Lung (tissue), 11 donors: ENCODE measurements at regions not wholly inside any gene's neighbourhood (a gene's known extent, or its start where the extent isn't known, plus 50 kb on each side); places are given as distances from the start of the nearest gene placed in this dataset.

Source experiments
- ATAC-seq: fragments of 200-7000 bp; cut with Tn5 transposase; one replicate; pipeline ENCODE4 v1.9.1; 2020; ENCODE audit warnings: moderate number of reproducible peaks; ENCODE audit not compliant: insufficient read depth, low FRiP score
- DNase-seq, 3 donors: peaks; one replicate each; pipeline ENCODE4 v3.0.0-alpha.2; 2013 to 2017
- H3K27ac ChIP-seq, 2 donors: one replicate each; pipeline ENCODE4 v1.5.1; 2013; ENCODE audit warnings: mild to moderate bottlenecking in 2 of 2, moderate library complexity in 2 of 2, control low read depth in 1 of 2, inconsistent platforms in 1 of 2, low read depth in 1 of 2, low read length in 1 of 2
- H3K27me3 ChIP-seq, 3 donors: one replicate each; pipeline ENCODE4 v1.5.1; 2013; ENCODE audit warnings: low read length in 2 of 3; ENCODE audit not compliant: control insufficient read depth in 3 of 3, insufficient read depth in 3 of 3
- H3K36me3 ChIP-seq, 4 donors: one replicate each; pipeline ENCODE4 v1.5.1; 2013; ENCODE audit warnings: low read length in 4 of 4, mild to moderate bottlenecking in 1 of 4, moderate library complexity in 1 of 4; ENCODE audit not compliant: control insufficient read depth in 4 of 4, insufficient read depth in 4 of 4
- H3K4me1 ChIP-seq, 5 donors: one replicate each; pipeline ENCODE4 v1.5.1; 2013; ENCODE audit warnings: low read length in 5 of 5, mild to moderate bottlenecking in 2 of 5, moderate library complexity in 1 of 5; ENCODE audit not compliant: control insufficient read depth in 5 of 5, insufficient read depth in 5 of 5
- H3K4me3 ChIP-seq: one replicate; pipeline ENCODE4 v1.5.1; 2013; ENCODE audit warnings: mild to moderate bottlenecking, control low read depth, moderate library complexity
- H3K9ac ChIP-seq, 2 donors: one replicate each; pipeline ENCODE4 v1.5.1; 2013; ENCODE audit warnings: low read length in 2 of 2, control low read depth in 1 of 2; ENCODE audit not compliant: insufficient read depth in 1 of 2
- H3K9me3 ChIP-seq, 4 donors: one replicate each; pipeline ENCODE4 v1.5.1; 2013; ENCODE audit warnings: low read length in 3 of 4, mild to moderate bottlenecking in 1 of 4, moderate library complexity in 1 of 4; ENCODE audit not compliant: control insufficient read depth in 4 of 4, insufficient read depth in 3 of 4
- WGBS, 2 donors: extraction: QIAGEN DNeasy Blood & Tissue Kit; methylation state at CpG; one replicate each; pipeline ENCODE4 v1.1.7; 2013; 5-methylcytosine and 5-hydroxymethylcytosine counted together
- TF ChIP-seq, protein P1 (sequence below): IDR thresholded peaks from 2 replicates; pipeline ENCODE4 v1.5.1; 2012; ENCODE audit warnings: mild to moderate bottlenecking; ENCODE audit errors: control extremely low read depth, extremely low read depth
- donor health status: control.
- donor health status: control.
- donor health status: Bipolar disorder and iron deficiency.
- donor health status: healthy.
- donor health status: DM: yes; HTN: yes; CAD: no.

DNA sequence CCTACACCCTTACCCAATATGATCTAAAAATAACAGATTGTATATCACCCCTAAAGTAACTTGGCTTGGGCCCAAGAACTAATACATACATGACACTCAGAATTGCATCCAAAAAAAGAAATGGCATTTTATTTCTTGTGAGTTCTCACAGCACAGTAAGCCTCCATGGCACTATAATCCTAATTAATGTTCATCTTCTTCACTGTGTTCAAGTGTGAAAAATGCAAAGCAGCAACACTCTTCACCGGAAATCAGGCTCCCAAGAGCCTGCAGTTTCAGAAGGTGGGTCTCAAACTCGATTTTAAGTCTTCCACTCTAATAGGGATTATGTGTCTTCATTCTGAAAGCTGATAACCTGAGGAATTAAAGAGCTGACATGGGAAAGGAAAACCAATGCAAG, 142.8 kb upstream of the TSC22D2 start:
- peaks cover 0 to 42% (median 5%) of the 10 kb centered on the region in 5 donors for H3K4me1 ChIP-seq
- no peaks in the 10 kb centered on the region for H3K36me3 ChIP-seq
- no peak overlapping the region for H3K4me3 ChIP-seq
- peak overlapping the region in 1 of 2 donors; percentile 8 for H3K9ac ChIP-seq
- TF ChIP-seq, protein P1, sequence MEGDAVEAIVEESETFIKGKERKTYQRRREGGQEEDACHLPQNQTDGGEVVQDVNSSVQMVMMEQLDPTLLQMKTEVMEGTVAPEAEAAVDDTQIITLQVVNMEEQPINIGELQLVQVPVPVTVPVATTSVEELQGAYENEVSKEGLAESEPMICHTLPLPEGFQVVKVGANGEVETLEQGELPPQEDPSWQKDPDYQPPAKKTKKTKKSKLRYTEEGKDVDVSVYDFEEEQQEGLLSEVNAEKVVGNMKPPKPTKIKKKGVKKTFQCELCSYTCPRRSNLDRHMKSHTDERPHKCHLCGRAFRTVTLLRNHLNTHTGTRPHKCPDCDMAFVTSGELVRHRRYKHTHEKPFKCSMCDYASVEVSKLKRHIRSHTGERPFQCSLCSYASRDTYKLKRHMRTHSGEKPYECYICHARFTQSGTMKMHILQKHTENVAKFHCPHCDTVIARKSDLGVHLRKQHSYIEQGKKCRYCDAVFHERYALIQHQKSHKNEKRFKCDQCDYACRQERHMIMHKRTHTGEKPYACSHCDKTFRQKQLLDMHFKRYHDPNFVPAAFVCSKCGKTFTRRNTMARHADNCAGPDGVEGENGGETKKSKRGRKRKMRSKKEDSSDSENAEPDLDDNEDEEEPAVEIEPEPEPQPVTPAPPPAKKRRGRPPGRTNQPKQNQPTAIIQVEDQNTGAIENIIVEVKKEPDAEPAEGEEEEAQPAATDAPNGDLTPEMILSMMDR = no peak
- H3K9me3 ChIP-seq = no peaks in the 10 kb centered on the region
- no peak overlapping the region for H3K27ac ChIP-seq
- 63 to 80% methylated on average over 2 of the region's 2 CpGs for WGBS, 2 donors
- ATAC-seq = no peak
- H3K27me3 ChIP-seq = no peaks in the 10 kb centered on the region
- no peak for DNase-seq

DNA sequence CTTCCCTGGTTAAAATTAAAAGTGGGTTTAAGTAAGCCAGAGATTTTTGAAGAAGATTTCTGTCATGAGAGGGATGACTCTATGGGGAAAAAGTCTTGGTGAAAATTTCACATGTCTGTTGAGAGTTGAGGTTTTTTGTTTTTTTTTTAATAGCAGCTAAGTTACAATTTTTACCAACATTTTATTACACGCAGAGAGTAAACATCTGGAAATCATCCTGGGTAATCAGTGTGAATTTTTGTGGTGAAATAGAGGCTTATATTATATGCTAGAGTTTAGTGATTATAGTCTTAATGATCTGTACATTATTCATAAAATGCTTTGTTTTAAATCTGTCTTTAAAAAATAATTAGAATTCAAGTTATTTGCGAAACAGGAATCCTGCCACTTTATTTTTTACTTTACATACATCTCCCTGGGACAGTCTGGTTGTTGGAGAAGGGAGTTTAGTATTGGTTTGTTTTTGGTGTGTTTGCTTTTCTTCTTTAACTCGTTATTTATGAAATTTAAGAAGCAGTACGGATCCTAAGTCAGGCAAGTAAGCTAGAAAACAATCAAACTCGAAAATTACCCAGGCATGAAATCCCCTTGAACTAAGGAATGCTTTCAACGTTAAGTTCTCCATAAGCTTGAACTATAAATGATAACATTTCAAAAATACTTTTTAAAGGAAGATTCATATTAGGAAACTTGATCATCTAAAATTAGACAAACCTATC, 143.4 kb upstream of the TSC22D2 start:
- Histone ChIP-seq H3K4me3 (no peak overlapping the region), H3K4me1 (peaks cover 0 to 43% (median 5%) of the 10 kb centered on the region in 5 donors), H3K9ac (peak overlapping the region in 1 of 2 donors; percentile 8), H3K9me3 (no peaks in the 10 kb centered on the region), H3K27me3 (no peaks in the 10 kb centered on the region), H3K36me3 (no peaks in the 10 kb centered on the region), H3K27ac (no peak overlapping the region)
- 73 to 82% methylated on average over 6 of the region's 6 CpGs for WGBS, 2 donors
- peak in 2 of 3 donors; percentile 59 to 71 for DNase-seq
- no peak for ATAC-seq
- TF ChIP-seq, protein P1 = no peak

DNA sequence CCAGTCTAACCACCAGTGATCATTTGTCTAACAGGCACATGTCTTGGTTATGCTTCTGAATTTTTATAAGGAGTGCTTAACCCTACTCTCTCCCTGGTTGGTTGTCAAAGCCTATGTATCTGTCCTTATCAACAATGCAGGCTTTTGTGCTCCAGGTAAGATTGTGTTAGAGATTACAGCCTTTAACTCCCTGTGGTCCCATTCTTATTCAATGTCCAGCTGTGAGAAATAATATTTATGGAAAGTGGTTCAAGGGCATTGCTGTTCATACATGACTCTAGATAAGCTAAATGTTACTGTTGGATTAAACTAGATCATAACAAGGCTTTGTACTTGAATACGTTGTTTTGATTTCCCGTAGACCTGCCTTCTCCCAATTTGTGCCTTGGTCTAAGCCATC, 146.1 kb upstream of the TSC22D2 start:
- 93 to 94% methylated on average over 2 of the region's 2 CpGs for WGBS, 2 donors
- TF ChIP-seq, protein P1 = no peak
- H3K9me3 ChIP-seq = no peaks in the 10 kb centered on the region
- DNase-seq (no peak), ATAC-seq (no peak)
- no peak overlapping the region for H3K27ac ChIP-seq
- no peak overlapping the region for H3K4me3 ChIP-seq
- H3K4me1 ChIP-seq = peaks cover 0 to 42% (median 3%) of the 10 kb centered on the region in 5 donors
- no peak overlapping the region for H3K9ac ChIP-seq
- H3K27me3 ChIP-seq = no peaks in the 10 kb centered on the region
- no peaks in the 10 kb centered on the region for H3K36me3 ChIP-seq

DNA sequence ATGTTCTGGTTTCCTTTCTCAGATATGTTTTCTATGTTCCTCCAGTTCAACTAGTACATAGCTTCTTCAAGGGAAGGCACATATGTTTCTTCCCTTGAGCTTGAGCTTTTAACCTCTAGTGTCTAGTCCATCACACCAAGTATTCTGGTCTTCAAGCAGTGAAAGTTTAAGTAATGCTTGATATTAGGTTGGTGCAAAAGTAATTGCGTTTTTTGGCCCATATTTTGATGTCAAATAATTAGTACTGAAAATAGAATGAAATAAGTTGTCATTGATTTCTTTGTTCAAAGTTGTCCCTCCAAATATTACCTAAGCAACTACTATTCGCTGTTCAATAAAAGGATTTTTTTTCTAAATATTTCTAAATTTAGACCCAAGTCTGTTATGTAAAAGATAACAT, 146.7 kb upstream of the TSC22D2 start:
- 83 to 96% methylated on average over 2 of the region's 2 CpGs for WGBS, 2 donors
- H3K9me3 ChIP-seq = no peaks in the 10 kb centered on the region
- ATAC-seq (no peak), DNase-seq (peak in 1 of 3 donors; percentile 42)
- H3K9ac ChIP-seq = no peak overlapping the region
- TF ChIP-seq, protein P1 = no peak
- no peaks in the 10 kb centered on the region for H3K36me3 ChIP-seq
- no peak overlapping the region for H3K27ac ChIP-seq
- peaks cover 0 to 44% (median 5%) of the 10 kb centered on the region in 5 donors for H3K4me1 ChIP-seq
- H3K4me3 ChIP-seq = no peak overlapping the region
- no peaks in the 10 kb centered on the region for H3K27me3 ChIP-seq
